Superior temporal gyrus (tissue), 1 donor: ENCODE measurements at regions not wholly inside any gene's neighbourhood (a gene's known extent, or its start where the extent isn't known, plus 50 kb on each side); places are given as distances from the start of the nearest gene placed in this dataset.

Experiments
- DNase-seq: peaks from one replicate; pipeline ENCODE4 v3.0.0-alpha.2; 2016; ENCODE audit errors: extremely low spot score

DNA sequence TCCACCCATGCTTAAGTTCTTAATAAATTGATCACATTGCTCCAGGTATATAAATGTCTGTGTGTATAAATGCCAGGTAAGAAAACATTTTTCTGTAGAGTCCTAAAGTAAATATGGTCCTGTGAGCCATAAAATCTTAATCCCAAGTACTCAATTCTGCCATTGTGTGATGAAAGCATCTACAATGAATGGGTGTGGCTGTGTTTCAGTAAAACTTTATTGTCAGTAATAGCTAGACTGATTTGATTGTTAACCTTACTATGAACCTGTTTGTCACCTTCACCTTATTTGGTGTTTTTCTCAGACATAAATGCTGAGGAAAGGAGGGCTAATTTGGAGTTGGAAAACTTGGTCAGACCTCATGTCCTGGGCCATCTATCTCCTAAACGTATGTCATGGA is 683.5 kb upstream of the GRM7 start:
- no peak for DNase-seq

GRCh38 chr3:6179761-6180160 is 681.2 kb upstream of the GRM7 start:
- DNase-seq = no peak

DNA sequence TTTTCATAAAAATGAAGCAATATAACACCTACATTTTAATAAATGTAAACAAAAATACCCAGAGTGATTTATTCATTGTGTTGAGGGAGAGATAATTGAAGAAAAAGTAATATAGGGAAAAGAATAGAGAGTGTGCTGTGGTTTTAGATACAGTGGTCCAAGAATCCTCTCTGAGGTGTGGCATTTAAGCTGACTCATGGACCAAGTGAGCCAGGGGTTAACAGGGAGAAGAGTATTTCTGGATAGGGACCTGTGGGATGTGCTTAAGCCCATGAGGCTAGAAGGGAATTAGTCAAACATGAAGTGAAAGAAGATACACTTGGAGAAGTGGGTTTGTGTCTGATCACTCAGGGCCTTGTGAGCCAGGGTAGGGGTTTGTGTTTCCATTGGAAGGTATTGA is 680.7 kb upstream of the GRM7 start:
- no peak for DNase-seq

DNA sequence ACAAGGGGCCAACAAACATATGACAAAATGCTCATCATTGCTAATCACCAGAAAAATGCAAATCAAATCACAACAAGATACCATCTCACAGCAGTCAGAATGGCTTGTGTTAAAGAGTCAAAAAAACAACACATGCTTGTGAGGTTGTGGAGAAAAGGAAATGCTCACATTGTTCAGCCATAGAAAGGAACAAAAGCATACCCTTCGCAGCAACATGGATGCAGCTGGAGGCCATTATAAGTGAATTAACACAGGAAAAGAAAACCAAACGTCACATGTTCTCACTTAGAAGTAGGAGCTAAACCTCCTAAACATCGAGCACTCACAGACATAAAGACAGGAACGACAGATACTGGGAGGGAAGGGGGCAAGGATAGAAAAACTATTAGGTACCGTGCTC is 678.4 kb upstream of the GRM7 start:
- no peak for DNase-seq

DNA sequence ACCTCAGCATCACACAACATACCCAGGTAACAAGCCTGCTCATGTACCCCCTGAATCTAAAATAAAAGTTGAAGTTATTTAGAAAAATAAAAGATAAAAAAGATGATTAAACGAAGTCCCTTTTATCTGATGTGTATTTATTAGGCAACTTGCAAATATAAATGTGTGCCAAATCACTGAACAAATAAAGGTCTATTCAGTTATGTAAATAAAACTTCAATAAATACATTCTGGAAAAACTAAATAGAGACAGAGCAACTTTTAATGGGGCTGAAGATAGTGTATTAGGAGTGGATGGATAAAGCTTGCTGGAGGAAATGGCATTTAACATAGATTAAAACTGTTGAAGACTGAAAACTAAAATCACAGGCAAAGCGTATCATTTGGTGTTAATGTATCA is 678.0 kb upstream of the GRM7 start:
- no peak for DNase-seq

DNA sequence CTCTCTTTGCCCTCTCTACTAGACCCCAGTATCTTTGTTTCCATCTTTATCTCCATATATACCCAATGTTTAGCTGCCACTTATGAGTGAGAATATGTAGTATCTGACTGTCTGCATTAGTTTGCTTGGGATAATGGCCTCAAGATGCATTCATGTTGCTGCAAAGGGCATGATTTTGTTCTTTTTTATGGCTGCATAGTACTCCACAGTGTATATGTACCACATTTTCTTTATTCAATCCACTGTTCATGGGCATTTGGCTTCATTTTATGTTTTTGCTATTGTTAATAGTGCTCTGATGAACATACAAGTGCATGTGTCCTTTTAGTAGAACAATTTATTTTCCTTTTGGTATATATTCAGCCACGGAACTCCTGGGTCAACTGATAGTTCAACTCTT is 671.5 kb upstream of the GRM7 start:
- DNase-seq = no peak

DNA sequence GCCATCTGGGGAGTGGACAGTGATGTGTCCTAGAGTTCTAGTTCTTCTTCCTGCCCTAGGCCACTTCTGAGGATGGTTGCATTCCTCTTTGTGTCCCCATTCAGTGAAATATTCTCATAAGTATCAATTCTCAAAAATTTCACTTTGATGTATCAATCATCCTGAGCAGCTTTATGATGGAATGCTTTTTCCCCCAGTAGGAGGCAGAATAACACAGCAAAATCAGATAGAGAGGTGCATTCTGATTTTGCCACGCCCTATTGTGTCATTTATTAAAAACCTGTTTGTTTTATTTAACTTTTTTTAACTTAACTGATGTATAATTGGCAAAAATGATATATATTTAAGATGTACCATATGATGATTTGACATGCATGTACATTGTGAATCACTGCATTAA is 656.0 kb upstream of the GRM7 start:
- no peak for DNase-seq

DNA sequence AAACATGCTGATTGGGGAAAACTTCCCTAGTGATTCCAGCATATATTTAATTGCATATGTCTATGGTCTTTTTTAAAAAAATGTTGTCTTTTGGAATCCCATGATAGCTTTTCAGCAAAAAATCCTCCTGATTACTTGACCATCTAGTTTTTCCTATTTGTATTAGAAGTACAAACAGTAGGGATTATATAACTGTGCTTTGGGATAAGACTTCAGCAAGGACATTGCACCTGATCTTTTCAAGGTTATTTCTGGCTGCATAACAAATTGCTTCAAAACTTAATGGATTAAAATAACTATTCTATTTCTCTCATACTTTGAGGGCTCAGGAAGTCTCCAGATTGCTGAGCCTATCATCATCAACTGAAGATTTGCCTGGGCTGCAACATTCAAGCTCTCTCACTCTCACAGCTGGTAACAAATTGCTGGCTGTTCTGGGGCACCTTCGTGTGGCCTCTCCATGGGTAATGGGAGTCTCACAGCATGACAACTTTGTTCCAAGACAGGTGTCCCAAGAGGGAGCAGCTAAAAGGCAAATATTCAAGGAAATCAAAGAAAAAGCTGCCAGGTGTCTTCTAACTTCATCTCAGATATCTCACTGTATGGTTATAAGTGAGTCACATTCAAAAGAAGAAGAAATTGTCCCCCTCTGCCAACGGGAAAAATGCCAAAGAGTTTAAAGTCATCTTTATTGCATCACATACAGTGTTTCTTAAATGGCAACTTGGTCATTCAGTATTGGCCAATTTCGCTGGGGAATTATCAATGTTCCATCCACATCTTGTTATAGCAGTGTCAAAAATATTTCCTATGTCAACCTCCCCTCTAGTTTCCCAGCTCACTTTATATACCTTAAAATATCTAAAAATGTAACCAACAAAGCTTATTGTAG is 644.5 kb upstream of the GRM7 start:
- no peak for DNase-seq

GRCh38 chr3:6220447-6220846 is 640.5 kb upstream of the GRM7 start:
- DNase-seq = no peak

- no peak for DNase-seq
These were observed 638.8 kb upstream of the GRM7 start for GRCh38 chr3:6222069-6222468.

DNA sequence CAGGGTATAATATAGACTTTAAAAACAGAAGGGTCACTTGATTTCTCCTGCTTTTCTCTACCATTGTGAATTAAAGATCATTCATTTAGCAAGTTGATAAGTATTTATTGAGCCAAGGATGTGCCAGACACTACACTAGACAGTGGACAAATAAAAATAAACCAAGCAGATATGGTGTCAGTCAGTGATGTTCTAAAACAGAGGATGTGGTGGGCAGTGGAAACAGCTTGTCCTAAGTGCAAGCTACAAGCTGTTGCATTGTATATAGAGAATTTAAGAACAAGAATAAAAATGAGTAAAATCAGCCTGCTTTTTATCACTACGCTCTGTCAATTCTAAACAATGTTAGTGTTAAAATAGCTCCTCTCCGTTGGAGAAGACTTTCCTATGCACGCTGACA is 637.3 kb upstream of the GRM7 start:
- no peak for DNase-seq

DNA sequence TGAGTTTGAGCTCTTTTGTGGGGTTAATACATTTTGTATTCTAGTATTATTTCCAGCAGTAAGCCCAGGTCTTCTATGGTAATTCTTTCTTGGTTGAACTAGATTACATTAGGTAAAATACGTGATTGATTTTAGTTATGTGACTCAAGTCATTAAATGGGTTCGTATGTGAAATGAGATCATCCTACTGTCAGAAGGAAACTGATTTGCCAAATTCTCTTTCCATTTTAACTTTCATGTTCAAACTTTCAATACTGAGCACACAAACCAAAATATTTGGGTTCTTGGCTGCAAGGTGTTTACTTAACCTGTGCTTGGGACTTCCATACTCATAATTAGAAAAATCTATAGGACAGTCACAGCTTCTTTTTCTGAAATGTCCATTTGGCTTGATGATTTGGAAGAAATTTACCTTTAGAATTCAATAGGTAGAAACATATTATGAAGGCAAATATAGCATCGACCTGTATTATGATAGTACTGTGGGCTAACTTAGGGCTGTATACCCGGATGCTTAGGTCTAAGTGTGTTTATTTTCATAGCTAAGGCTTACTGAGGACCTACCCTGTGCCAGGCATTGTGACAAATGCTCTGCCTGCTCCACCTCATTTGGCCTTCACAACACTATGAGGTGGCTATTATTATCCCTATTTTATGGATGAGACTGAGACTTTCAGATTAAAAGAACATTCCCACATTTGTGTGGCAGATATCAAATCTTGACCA is 631.8 kb upstream of the GRM7 start:
- no peak for DNase-seq

GRCh38 chr3:6229778-6230410 is 631.0 kb upstream of the GRM7 start:
- no peak for DNase-seq

GRCh38 chr3:6242104-6242503 is 618.8 kb upstream of the GRM7 start:
- DNase-seq = no peak

DNA sequence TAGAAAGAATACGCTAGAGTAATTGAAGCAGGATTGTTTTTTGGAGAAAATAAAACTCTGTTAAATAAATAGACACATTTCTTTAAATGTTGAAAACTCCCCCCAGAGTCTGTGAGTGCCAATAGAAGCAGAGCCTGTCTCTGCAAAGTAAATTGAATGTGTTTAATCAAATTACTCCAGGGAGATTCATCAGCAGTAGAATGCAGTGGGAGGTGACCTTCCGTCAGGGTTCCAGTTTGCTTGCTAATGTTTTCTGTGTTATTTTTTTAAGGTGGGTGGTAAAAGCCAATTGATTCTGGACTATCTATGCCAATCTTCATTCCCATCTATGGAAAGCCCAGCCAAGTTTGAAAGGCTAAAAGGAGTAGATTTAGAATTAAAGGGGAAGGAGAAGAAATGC is 612.4 kb upstream of the GRM7 start:
- no peak for DNase-seq

DNA sequence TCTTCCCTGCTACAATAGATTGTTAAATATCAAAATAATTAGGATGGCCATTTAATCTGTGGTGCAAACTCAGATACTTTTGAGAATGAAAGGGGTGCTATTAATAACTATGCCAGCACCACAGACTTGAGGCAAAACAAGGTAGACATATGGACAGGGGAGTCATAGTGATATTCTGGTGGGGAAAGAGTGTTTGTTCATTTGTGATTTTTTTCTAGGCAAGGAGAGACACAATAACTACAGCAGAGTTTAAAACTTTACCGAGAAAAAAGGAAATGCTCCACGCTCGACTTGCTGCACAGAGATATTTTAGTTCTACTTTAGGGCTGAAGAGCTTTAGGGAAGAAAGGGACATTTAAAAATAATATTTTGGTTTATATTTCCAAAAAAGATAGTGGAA is 611.2 kb upstream of the GRM7 start:
- DNase-seq = no peak

GRCh38 chr3:6250167-6250566 is 610.7 kb upstream of the GRM7 start:
- DNase-seq = no peak

GRCh38 chr3:6251612-6252400 is 609.1 kb upstream of the GRM7 start:
- DNase-seq = no peak

GRCh38 chr3:6254490-6254889 is 606.4 kb upstream of the GRM7 start:
- DNase-seq = no peak

- DNase-seq = no peak
These were observed 605.7 kb upstream of the GRM7 start for GRCh38 chr3:6255229-6255628.

- no peak for DNase-seq
These were observed 600.2 kb upstream of the GRM7 start for GRCh38 chr3:6260551-6261191.

GRCh38 chr3:6262010-6262409 is 598.9 kb upstream of the GRM7 start:
- DNase-seq = no peak
